Epithelial cell of prostate (primary cell): ENCODE measurements at regions not wholly inside any gene's neighbourhood (a gene's known extent, or its start where the extent isn't known, plus 50 kb on each side); places are given as distances from the start of the nearest gene placed in this dataset.

Experiments used
- DNase-seq: peaks from one replicate; pipeline ENCODE4 v3.0.0-alpha.2; 2011; ENCODE audit warnings: low read depth, low spot score
- H3K27ac ChIP-seq: fragments of 450-650 bp; 2 replicates; pipeline ENCODE4 v1.5.1; 2017; ENCODE audit warnings: mild to moderate bottlenecking

GRCh38 chr6:22069306-22069800 is 227.5 kb downstream of the PRL start:
- H3K27ac ChIP-seq, result no peak overlapping the region
- DNase-seq, result no peak

GRCh38 chr6:22071270-22072041 is 225.4 kb downstream of the PRL start:
- no peak for DNase-seq
- no peak overlapping the region for H3K27ac ChIP-seq

DNA sequence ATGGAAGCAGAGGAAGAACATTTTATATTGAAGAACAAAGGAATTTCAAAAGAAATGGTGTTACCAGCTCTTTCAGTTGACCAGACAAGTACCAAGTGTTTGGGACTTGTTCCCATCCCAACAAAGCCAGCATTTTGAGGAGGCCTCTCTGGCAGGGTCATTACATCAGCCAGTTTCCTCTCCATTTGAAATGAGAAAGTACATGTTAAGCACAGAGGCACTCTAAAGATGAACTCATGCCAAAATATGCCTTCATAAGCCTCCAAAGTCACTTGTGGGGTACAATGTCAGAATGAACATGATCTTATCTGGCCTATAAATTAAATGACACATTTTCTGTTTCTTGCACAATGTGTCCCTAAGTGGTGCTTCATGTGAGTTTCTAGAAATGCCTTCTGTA is 223.9 kb downstream of the PRL start:
- H3K27ac ChIP-seq, result no peak overlapping the region
- DNase-seq, result no peak

GRCh38 chr6:22073516-22074198 is 223.2 kb downstream of the PRL start:
- no peak overlapping the region for H3K27ac ChIP-seq
- DNase-seq, result no peak

GRCh38 chr6:22078288-22078687 is 218.5 kb downstream of the PRL start:
- DNase-seq, result no peak
- H3K27ac ChIP-seq, result no peak overlapping the region

GRCh38 chr6:22078802-22079545 is 217.9 kb downstream of the PRL start:
- no peak overlapping the region for H3K27ac ChIP-seq
- DNase-seq, result no peak

DNA sequence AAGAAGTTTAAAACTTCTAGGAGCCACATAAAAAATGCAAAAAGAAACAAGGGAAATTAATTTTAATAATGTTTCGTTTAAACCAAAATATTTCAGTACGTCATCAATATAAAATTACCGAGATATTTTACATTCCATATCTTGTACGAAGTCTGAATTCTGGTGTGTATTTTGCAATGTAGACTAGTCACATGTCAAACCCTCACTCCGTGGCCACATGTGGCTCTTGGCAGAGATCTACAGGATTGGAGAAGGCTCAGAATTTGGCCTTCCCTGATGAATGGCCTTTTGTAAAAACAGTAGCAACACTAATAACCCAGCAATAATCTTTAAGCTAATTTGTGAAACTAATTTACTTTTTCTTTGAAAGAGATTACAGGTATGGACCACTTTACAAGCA is 217.1 kb downstream of the PRL start:
- H3K27ac ChIP-seq, result no peak overlapping the region

GRCh38 chr6:22081709-22082108 is 215.1 kb downstream of the PRL start:
- DNase-seq, result no peak
- no peak overlapping the region for H3K27ac ChIP-seq

More for the DNA sequence above, 217.1 kb downstream of the PRL start:
- no peak for DNase-seq

- no peak for DNase-seq
- no peak overlapping the region for H3K27ac ChIP-seq
Measured at GRCh38 chr6:22082218-22082617, 214.6 kb downstream of the PRL start.

DNA sequence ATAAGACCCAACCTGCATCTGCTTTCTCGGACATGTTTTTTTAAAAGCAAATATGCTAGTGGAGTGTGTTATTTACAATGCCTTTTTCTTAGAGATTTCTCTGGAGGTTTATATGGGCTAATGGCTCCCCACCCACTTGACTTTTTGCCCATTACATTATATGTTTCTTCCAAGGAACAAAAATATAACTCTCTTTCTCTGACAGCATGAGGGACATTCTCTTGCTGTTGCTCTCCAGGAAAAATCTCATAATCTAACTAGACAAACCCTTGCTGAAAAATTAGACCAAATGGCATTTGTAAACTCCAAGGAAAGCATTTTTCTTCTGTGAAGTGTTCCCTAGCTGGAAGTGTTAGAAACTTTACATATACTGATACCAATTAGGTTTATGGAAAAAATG is 213.7 kb downstream of the PRL start:
- DNase-seq, result no peak
- no peak overlapping the region for H3K27ac ChIP-seq

GRCh38 chr6:22087960-22088706 is 208.7 kb downstream of the PRL start:
- DNase-seq, result no peak
- no peak overlapping the region for H3K27ac ChIP-seq

DNA sequence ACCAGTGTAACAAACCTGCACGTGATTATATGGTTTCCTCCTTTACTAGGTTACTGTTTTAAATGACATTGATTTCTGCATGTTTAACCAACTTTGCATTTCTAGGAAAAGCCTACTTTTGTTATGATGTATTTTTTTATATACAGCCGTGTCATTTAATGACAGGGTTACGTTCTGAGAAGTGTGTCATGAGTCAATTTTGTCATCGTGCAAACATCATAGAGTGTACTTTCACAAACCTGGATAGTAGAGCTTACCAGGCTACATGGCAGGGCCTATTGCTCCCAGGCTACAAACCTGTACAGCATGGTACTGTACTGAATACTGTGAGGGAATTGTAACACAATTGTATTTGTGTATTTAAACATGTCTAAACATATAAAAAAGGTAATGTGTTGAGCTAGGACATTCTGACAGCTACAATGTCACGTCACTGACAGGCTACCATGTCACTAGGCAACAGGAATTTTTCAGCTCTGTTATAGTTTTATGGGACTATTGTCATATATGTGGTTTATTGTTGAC is 205.3 kb downstream of the PRL start:
- no peak overlapping the region for H3K27ac ChIP-seq
- no peak for DNase-seq

GRCh38 chr6:22095836-22096235 is 201.0 kb downstream of the PRL start:
- no peak overlapping the region for H3K27ac ChIP-seq
- DNase-seq, result no peak

DNA sequence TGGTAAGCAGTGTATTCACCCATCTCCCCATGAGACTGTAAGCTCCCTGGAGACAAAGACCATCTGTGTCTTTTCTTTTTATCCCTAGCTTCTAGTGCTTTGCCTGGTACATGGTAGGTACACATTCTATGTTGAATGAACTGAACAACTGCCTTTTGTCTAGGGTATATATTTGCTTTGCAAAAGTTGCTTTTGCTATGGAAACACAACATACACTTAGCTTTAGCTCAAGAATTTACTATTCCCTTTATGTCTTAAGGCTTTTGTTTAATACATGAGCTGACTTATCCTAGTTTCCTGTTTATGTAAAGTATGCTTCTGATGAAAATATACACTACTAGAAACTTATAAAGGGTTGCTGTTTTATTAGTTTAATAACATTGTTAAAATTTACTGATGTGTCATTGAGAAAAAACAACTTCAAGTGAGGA is 198.2 kb downstream of the PRL start:
- H3K27ac ChIP-seq, result no peak overlapping the region
- DNase-seq, result no peak

- DNase-seq, result no peak
- no peak overlapping the region for H3K27ac ChIP-seq
Measured at GRCh38 chr6:22099231-22099630, 197.6 kb downstream of the PRL start.

- DNase-seq, result no peak
- H3K27ac ChIP-seq, result no peak overlapping the region
Measured at GRCh38 chr6:22099923-22100322, 196.9 kb downstream of the PRL start.

DNA sequence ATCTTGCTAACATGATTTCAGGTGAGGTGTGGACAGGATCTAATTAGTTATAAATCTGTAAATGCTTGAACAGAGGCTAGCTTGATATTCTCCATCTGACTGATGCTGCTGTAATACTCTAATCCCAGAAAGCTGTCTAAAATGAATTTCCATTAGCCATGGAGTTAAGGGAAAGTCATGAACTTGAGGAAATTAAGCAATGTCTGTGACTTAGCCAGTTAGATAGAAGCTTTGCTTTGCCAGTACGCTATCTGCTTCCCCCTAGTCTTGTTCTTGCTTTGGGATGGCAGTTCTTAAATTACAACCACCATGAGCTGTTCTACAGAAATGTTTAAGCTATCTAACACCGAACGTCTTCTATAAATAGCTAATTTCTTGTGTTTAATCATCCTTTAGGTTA is 195.7 kb downstream of the PRL start:
- no peak overlapping the region for H3K27ac ChIP-seq
- no peak for DNase-seq

- no peak for DNase-seq
- H3K27ac ChIP-seq, result no peak overlapping the region
Measured at GRCh38 chr6:22102671-22103070, 194.2 kb downstream of the PRL start.

DNA sequence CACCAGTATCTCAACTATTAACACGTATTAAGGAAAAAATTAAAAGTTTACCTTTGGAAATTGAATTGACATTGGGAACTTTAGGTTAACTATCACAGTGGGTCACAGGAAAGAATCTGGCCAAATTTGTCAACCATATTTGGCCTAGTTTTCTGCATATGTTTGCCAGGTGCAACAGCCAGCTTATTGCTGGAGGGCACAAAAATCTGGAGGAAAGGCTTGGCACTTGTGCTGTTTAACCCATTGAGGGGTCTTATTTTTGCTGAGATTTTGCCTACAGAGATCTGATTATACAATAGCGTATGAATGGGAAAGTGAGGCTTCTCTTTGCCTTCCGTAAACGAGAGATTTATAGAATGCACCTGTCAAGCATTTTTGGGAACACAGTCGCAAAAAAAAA is 190.4 kb downstream of the PRL start:
- DNase-seq, result no peak
- H3K27ac ChIP-seq, result no peak overlapping the region

- no peak for DNase-seq
- no peak overlapping the region for H3K27ac ChIP-seq
Measured at GRCh38 chr6:22106961-22107360, 189.9 kb downstream of the PRL start.
